ENCODE measurements at regions not wholly inside any gene's neighbourhood (a gene's known extent, or its start where the extent isn't known, plus 50 kb on each side); places are given as distances from the start of the nearest gene placed in this dataset.
"Not testable (repeated sequence)": the region's sequence is repeated elsewhere in the genome, so short reads cannot be mapped to it uniquely, and the experiment has no call there.

DNA sequence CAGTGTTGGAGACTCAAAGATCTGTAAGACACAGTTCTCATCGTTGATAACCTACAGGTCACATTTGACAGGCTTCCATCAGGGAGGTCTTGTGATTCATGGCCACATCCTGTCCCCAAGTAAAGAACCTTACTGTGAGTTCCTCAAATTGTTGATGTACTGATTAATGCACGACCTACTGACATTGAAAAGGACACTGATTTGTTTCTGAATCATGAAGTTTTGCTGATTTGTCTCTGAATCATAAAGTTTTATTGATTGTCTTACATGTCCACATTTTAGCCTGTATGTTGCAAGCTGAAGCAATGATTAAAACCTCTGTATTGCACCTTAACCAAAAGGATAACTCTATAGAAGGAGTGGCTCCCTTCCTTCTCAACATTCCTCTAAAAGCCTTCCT, 476.3 kb upstream of the RUNX1 start:
- Mint-ChIP-seq H3K4me3 (no peak overlapping the region), H3K4me1 (peaks cover 55% of the 10 kb centered on the region)

GRCh38 chr21:35521852-35522505, 472.9 kb upstream of the RUNX1 start:
- peaks cover 31% of the 10 kb centered on the region for H3K4me1 Mint-ChIP-seq
- H3K9me3 Mint-ChIP-seq, result no peaks in the 10 kb centered on the region
- H3K4me3 Mint-ChIP-seq, result no peak overlapping the region
- no peaks in the 10 kb centered on the region for H3K36me3 Mint-ChIP-seq
- no peak overlapping the region for H3K27ac Mint-ChIP-seq
- no peaks in the 10 kb centered on the region for H3K27me3 Mint-ChIP-seq

More for the DNA sequence above, 476.3 kb upstream of the RUNX1 start:
- Mint-ChIP-seq H3K27ac (peak overlapping the region; percentile 27), H3K27me3 (no peaks in the 10 kb centered on the region), H3K36me3 (no peaks in the 10 kb centered on the region), H3K9me3 (no peaks in the 10 kb centered on the region)

DNA sequence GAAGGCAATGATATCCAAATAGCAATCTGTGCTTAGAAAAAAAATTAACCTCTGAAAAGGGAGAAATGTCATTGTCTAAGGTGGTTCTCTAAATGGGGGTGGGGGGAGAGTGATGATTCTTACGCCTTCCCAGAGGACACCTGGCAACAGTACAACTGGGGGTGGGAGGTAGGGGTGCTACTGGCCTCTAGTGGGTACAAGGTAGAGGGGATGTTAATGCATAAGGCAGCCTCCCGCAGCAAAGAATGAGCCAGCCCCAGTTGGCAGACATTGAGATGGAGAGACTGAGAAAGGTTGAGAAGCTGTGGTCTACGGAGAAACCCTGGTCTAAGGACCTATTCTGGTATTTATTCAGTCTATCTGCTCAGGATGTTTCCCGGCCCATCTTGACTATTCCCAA, 472.2 kb upstream of the RUNX1 start:
- Mint-ChIP-seq H3K9me3 (no peaks in the 10 kb centered on the region), H3K4me1 (peaks cover 28% of the 10 kb centered on the region), H3K27me3 (no peaks in the 10 kb centered on the region), H3K36me3 (no peaks in the 10 kb centered on the region), H3K27ac (peak overlapping the region; percentile 23), H3K4me3 (no peak overlapping the region)

DNA sequence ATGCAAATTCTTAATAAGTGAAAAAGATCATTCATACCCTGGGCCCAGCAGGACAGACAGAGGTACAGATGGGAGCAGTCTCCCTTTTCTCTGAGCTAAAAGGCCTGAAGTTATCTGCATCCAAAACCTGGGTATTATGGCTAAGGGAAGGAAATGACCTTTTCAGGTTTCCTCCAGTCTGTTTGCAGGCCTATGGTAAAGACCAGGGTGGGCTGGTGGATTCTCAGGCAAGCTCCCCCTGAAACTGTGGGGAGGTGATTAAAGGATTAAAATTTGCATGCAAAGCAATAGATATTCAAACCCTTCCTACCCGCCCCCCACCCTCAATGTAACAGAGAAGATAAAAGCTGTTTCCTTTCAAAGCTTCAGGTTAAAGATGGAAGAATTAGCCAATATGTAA, 471.8 kb upstream of the RUNX1 start:
- H3K4me3 Mint-ChIP-seq, result no peak overlapping the region
- no peaks in the 10 kb centered on the region for H3K9me3 Mint-ChIP-seq
- H3K27me3 Mint-ChIP-seq, result no peaks in the 10 kb centered on the region
- H3K36me3 Mint-ChIP-seq, result no peaks in the 10 kb centered on the region
- H3K4me1 Mint-ChIP-seq, result peaks cover 23% of the 10 kb centered on the region
- peak overlapping the region; percentile 23 for H3K27ac Mint-ChIP-seq

DNA sequence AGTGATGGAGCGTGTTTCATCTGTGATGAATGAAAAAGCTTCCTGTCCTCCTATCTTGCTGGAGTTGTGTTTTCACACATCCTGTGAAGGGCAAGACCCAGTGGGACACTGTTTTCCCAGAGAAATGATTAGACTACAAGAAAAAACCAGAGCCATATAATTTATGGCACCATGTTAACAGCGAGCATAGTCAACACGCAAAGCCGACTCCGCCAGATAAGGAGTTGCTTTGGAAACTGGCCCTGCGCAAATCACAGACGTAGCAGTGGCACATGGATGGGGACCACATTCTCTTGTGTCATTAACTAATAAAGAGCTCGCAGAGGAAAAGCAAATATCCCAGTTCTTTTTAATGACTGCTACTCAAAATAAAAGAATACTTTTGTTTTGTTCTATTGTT, 471.2 kb upstream of the RUNX1 start:
- H3K4me3 Mint-ChIP-seq, result no peak overlapping the region
- H3K27ac Mint-ChIP-seq, result no peak overlapping the region
- peaks cover 18% of the 10 kb centered on the region for H3K4me1 Mint-ChIP-seq
- H3K9me3 Mint-ChIP-seq, result no peaks in the 10 kb centered on the region
- no peaks in the 10 kb centered on the region for H3K27me3 Mint-ChIP-seq
- H3K36me3 Mint-ChIP-seq, result no peaks in the 10 kb centered on the region

- H3K36me3 Mint-ChIP-seq, result no peaks in the 10 kb centered on the region
- H3K4me1 Mint-ChIP-seq, result peaks cover 11% of the 10 kb centered on the region
- no peaks in the 10 kb centered on the region for H3K27me3 Mint-ChIP-seq
- no peak overlapping the region for H3K27ac Mint-ChIP-seq
- H3K4me3 Mint-ChIP-seq, result no peak overlapping the region
- H3K9me3 Mint-ChIP-seq, result no peaks in the 10 kb centered on the region
Measured at GRCh38 chr21:35517865-35518264, 468.8 kb upstream of the RUNX1 start.

DNA sequence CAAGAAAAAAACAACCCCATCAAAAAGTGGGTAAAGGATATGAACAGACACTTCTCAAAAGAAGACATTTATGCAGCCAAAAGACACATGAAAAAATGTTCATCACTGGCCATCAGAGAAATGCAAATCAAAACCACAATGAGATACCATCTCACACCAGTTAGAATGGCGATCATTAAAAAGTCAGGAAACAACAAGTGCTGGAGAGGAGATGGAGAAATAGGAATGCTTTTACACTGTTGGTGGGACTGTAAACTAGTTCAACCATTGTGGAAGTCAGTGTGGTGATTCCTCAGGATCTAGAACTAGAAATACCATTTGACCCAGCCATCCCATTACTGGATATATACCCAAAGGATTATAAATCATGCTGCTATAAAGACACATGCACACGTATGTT, 467.2 kb upstream of the RUNX1 start:
- H3K4me1 Mint-ChIP-seq, result peaks cover 22% of the 10 kb centered on the region
- H3K4me3 Mint-ChIP-seq, H3K9me3 Mint-ChIP-seq, H3K36me3 Mint-ChIP-seq, H3K27me3 Mint-ChIP-seq, H3K27ac Mint-ChIP-seq: not testable (repeated sequence)

GRCh38 chr21:35512346-35512745, 463.2 kb upstream of the RUNX1 start:
- Mint-ChIP-seq H3K27ac (no peak overlapping the region), H3K36me3 (no peaks in the 10 kb centered on the region), H3K9me3 (no peaks in the 10 kb centered on the region), H3K4me1 (peaks cover 46% of the 10 kb centered on the region), H3K4me3 (no peak overlapping the region), H3K27me3 (no peaks in the 10 kb centered on the region)

DNA sequence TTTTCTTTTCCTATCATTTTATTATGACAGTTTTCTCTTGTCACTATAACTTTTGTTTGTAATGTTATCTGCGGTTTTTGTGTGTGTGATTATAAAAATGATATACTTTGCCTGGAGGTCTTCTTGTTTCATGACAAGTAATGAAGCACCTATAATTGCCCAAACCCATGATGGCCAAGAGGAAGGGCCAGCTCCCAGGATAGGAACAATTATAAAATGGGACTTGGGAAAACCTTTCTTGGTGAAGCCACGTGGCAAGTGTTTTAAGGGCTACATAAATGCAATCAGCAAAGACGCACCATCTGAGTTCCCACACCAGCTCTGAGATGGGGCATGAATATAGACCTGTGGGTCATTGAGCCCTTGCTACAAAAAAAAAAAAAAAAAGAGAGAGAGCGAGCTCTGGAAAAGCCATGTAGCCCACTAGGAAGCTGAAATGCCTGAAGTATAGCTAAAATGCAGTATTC, 462.6 kb upstream of the RUNX1 start:
- H3K9me3 Mint-ChIP-seq, result no peaks in the 10 kb centered on the region
- H3K27me3 Mint-ChIP-seq, result no peaks in the 10 kb centered on the region
- peak overlapping the region; percentile 79 for H3K27ac Mint-ChIP-seq
- H3K4me1 Mint-ChIP-seq, result peaks cover 52% of the 10 kb centered on the region
- peak overlapping the region; percentile 47 for H3K4me3 Mint-ChIP-seq
- no peaks in the 10 kb centered on the region for H3K36me3 Mint-ChIP-seq

DNA sequence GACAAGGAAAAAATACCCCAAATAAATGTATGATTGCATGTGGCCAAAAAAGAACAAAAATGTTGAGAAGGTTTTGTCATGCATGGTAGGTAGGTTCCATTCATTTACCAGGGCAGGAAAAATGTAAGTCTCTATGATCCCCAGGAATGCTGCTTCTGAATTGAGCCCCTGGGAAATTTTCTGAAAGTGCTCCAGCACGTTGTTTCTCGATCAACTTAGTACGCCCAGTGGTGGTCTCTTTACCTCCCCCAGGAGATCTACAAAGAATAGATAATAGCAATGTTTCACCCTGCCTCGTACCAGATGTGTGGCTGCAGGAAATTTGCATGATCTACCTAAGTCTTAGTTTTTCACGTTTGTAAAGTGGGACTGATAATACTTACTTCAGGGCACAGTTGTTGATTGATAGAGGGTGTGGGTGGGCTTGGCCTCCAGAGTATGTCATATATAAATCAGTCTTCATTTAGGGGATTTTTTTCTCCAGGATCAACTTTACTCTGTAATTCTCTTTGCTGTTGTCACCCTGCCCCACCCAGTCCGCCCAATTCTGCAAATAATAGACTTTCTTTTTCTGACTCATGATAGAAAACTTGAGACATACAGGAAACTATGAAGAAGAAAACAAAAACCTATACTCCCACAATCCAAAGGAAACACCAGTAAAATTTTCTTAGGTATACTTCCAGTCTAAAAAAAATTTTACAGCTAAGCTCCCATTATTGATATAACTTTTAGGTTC, 462.0 kb upstream of the RUNX1 start:
- peak overlapping the region; percentile 79 for H3K27ac Mint-ChIP-seq
- no peaks in the 10 kb centered on the region for H3K9me3 Mint-ChIP-seq
- H3K36me3 Mint-ChIP-seq, result no peaks in the 10 kb centered on the region
- H3K4me3 Mint-ChIP-seq, result peak overlapping the region; percentile 47
- no peaks in the 10 kb centered on the region for H3K27me3 Mint-ChIP-seq
- H3K4me1 Mint-ChIP-seq, result peaks cover 58% of the 10 kb centered on the region

DNA sequence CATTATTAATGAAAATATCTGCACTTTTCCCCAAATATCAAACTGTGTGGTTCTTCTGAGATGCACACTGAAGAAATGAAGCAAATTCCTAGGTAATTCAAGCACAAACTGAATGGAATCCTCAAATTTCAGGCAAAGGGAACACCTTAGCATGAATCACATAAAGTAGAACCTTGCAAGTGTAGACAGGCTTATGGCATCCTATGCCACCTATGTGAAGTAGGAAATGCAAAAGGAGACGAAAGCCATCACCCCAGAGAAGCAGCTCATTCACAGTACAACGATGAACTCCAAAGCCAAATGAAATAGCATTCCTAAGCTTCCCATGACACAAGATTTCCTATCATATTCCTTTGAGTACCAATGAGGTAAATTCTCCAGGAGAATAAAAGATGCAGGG, 461.2 kb upstream of the RUNX1 start:
- Mint-ChIP-seq H3K36me3 (no peaks in the 10 kb centered on the region), H3K27ac (no peak overlapping the region), H3K4me3 (no peak overlapping the region), H3K4me1 (peaks cover 63% of the 10 kb centered on the region), H3K27me3 (no peaks in the 10 kb centered on the region), H3K9me3 (no peaks in the 10 kb centered on the region)

DNA sequence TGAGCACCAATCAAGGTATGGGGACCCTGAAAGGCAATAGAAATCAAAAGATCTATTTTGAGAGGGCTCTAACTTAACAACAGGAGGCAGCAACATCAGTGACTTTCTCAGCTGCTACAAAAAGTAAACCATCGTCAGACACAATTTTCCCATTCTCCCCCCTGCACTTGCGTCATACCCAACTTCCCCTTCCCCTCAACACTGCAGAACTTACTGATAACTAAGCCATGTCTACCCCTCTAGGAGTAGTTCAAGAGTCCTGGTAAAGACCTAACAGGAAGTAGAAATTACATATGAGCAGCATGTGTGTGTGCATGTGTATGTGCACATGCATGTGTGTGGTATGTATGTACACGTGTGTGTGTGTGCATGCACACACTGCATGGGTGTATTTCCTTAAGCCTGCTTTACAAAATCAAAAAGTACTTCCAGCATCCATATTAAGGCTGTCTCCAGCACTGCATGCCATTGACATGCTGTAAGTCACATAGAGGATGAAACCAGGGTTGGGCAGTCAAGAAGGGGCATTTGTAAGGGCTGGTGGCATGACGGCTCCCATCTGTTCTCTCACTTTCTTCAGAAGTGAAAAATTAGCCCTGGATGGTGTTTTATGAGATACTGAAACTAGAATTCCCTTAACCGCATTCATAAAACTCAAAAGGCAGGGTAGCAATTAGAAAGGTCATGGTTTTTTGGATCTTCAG, 460.1 kb upstream of the RUNX1 start:
- no peak overlapping the region for H3K4me3 Mint-ChIP-seq
- no peaks in the 10 kb centered on the region for H3K27me3 Mint-ChIP-seq
- H3K4me1 Mint-ChIP-seq, result peaks cover 75% of the 10 kb centered on the region

GRCh38 chr21:35508139-35508888, 459.2 kb upstream of the RUNX1 start:
- H3K27me3 Mint-ChIP-seq, result no peaks in the 10 kb centered on the region
- peaks cover 83% of the 10 kb centered on the region for H3K4me1 Mint-ChIP-seq
- no peaks in the 10 kb centered on the region for H3K9me3 Mint-ChIP-seq
- H3K27ac Mint-ChIP-seq, result no peak overlapping the region
- H3K36me3 Mint-ChIP-seq, result no peaks in the 10 kb centered on the region
- no peak overlapping the region for H3K4me3 Mint-ChIP-seq

More for the DNA sequence above, 460.1 kb upstream of the RUNX1 start:
- Mint-ChIP-seq H3K9me3 (no peaks in the 10 kb centered on the region), H3K36me3 (no peaks in the 10 kb centered on the region), H3K27ac (no peak overlapping the region)

- Mint-ChIP-seq H3K9me3 (no peaks in the 10 kb centered on the region), H3K4me3 (no peak overlapping the region), H3K27ac (no peak overlapping the region), H3K27me3 (no peaks in the 10 kb centered on the region), H3K36me3 (no peaks in the 10 kb centered on the region), H3K4me1 (peaks cover 92% of the 10 kb centered on the region)
Measured at GRCh38 chr21:35507181-35507759, 458.2 kb upstream of the RUNX1 start.

- H3K27ac Mint-ChIP-seq, result no peak overlapping the region
- H3K4me1 Mint-ChIP-seq, result peaks cover 89% of the 10 kb centered on the region
Measured at GRCh38 chr21:35506771-35507170, 457.7 kb upstream of the RUNX1 start.

More at GRCh38 chr21:35506771-35507170, 457.7 kb upstream of the RUNX1 start:
- Mint-ChIP-seq H3K36me3 (peaks cover 1% of the 10 kb centered on the region), H3K9me3 (no peaks in the 10 kb centered on the region), H3K4me3 (no peak overlapping the region), H3K27me3 (no peaks in the 10 kb centered on the region)

Data from activated naive CD4-positive, alpha-beta T cell treated with anti-CD3 and anti-CD28 coated beads, Interleukin-2, amount 50 U/mL, for 24 hours (primary cell).